ENCODE measurements at regions not wholly inside any gene's neighbourhood (a gene's known extent, or its start where the extent isn't known, plus 50 kb on each side); places are given as distances from the start of the nearest gene placed in this dataset.

DNA sequence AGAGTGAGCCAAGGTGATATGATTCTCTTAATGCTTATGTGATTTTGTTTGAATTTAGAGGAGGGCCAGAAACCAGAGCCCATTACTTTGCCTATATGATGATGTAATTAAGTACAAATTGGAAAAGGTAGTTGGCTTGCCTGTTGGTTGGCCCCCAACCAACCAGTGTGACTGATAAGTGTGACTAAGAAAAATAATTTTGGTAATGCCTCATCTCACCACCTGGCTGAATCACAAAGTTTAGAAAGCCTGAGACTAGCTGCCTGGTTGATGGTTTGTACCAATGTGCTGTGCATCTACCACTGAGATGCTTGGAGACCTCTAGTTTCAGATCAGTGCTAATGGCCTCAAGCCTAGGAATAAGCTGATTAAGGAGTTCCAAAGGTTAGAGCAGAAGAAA is 338.7 kb downstream of the CDH2 start:
- H3K4me1 ChIP-seq (ENCODE audit: insufficient read depth, low read length), result peaks cover 21% of the 10 kb centered on the region
- Mint-ChIP-seq H3K4me1 (ENCODE audit: low read depth, unreplicated experiment) (peaks cover 18% of the 10 kb centered on the region), H3K4me3 (ENCODE audit: unreplicated experiment) (no peak overlapping the region), H3K27ac (ENCODE audit: unreplicated experiment) (no peak overlapping the region), H3K36me3 (ENCODE audit: low read depth, unreplicated experiment) (no peaks in the 10 kb centered on the region), H3K27me3 (ENCODE audit: low read depth, unreplicated experiment) (no peaks in the 10 kb centered on the region), H3K9me3 (ENCODE audit: unreplicated experiment) (no peaks in the 10 kb centered on the region)
- no peak overlapping the region for H2AFZ ChIP-seq (ENCODE audit: low read depth, low read length)
- no peaks in the 10 kb centered on the region for H3K36me3 ChIP-seq (ENCODE audit: insufficient read depth, low read length)
- TF ChIP-seq EZH2 (IDR thresholded peaks at IDR 0.05; ENCODE audit: insufficient read depth, low read length), result no peak
- TF ChIP-seq, protein P1, sequence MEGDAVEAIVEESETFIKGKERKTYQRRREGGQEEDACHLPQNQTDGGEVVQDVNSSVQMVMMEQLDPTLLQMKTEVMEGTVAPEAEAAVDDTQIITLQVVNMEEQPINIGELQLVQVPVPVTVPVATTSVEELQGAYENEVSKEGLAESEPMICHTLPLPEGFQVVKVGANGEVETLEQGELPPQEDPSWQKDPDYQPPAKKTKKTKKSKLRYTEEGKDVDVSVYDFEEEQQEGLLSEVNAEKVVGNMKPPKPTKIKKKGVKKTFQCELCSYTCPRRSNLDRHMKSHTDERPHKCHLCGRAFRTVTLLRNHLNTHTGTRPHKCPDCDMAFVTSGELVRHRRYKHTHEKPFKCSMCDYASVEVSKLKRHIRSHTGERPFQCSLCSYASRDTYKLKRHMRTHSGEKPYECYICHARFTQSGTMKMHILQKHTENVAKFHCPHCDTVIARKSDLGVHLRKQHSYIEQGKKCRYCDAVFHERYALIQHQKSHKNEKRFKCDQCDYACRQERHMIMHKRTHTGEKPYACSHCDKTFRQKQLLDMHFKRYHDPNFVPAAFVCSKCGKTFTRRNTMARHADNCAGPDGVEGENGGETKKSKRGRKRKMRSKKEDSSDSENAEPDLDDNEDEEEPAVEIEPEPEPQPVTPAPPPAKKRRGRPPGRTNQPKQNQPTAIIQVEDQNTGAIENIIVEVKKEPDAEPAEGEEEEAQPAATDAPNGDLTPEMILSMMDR (IDR thresholded peaks at IDR 0.05; ENCODE audit: insufficient read depth, low read depth, low read length), result no peak
- FAIRE-seq (peak; percentile 45), DNase-seq (ENCODE audit: low read depth) (peak; percentile 35)
- H4K20me1 ChIP-seq (ENCODE audit: insufficient read depth, low read length), result no peaks in the 10 kb centered on the region
- no peak overlapping the region for H3K4me3 ChIP-seq (ENCODE audit: insufficient read depth, low read depth, low read length)
- peak overlapping the region; percentile 63 for H3K4me2 ChIP-seq (ENCODE audit: low read length)
- H3K79me2 ChIP-seq (ENCODE audit: insufficient read depth, low read length), result no peaks in the 10 kb centered on the region
- H3K9me3 ChIP-seq (ENCODE audit: insufficient read depth, low read depth, low read length), result no peaks in the 10 kb centered on the region
- peak overlapping the region; percentile 77 for H3K27ac ChIP-seq (ENCODE audit: low read depth, low read length)
- no peaks in the 10 kb centered on the region for H3K27me3 ChIP-seq (ENCODE audit: insufficient read depth, low read length)
- peak overlapping the region; percentile 23 for H3K9ac ChIP-seq (ENCODE audit: low read length)

DNA sequence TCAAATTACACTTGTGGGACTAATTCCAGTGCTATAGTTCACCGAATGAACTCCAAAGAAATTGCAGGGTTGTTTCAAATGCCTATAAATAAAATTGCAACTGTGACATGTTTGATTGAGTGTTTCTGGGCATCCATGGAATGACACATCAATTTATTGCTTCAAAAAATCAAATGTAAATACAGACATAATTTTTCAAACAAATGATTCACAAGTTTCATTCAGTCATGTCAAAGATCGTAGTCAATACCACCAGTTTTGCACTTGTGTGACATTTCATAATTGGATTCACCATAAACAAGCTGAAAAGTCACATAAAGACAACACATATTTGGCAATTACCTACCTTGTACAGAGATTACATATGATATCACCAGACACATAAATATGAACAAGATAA is 350.8 kb downstream of the CDH2 start:
- H4K20me1 ChIP-seq (ENCODE audit: insufficient read depth, low read length), result no peaks in the 10 kb centered on the region
- no peaks in the 10 kb centered on the region for H3K9me3 ChIP-seq (ENCODE audit: insufficient read depth, low read depth, low read length)
- no peak for FAIRE-seq
- H3K36me3 ChIP-seq (ENCODE audit: insufficient read depth, low read length), result no peaks in the 10 kb centered on the region
- H3K27me3 ChIP-seq (ENCODE audit: insufficient read depth, low read length), result no peaks in the 10 kb centered on the region
- no peak for DNase-seq (ENCODE audit: low read depth)
- TF ChIP-seq EZH2 (IDR thresholded peaks at IDR 0.05; ENCODE audit: insufficient read depth, low read length), result no peak
- TF ChIP-seq, protein P1 (IDR thresholded peaks at IDR 0.05; ENCODE audit: insufficient read depth, low read depth, low read length), result no peak
- no peaks in the 10 kb centered on the region for H3K27me3 Mint-ChIP-seq (ENCODE audit: low read depth, unreplicated experiment)
- H3K36me3 Mint-ChIP-seq (ENCODE audit: low read depth, unreplicated experiment), result no peaks in the 10 kb centered on the region
- no peak overlapping the region for H3K4me3 ChIP-seq (ENCODE audit: insufficient read depth, low read depth, low read length)
- no peak overlapping the region for H3K4me3 Mint-ChIP-seq (ENCODE audit: unreplicated experiment)
- no peaks in the 10 kb centered on the region for H3K4me1 ChIP-seq (ENCODE audit: insufficient read depth, low read length)
- H3K27ac Mint-ChIP-seq (ENCODE audit: unreplicated experiment), result no peak overlapping the region
- H3K79me2 ChIP-seq (ENCODE audit: insufficient read depth, low read length), result no peaks in the 10 kb centered on the region
- H2AFZ ChIP-seq (ENCODE audit: low read depth, low read length), result no peak overlapping the region
- H3K9ac ChIP-seq (ENCODE audit: low read length), result no peak overlapping the region
- H3K27ac ChIP-seq (ENCODE audit: low read depth, low read length), result no peak overlapping the region
- H3K4me1 Mint-ChIP-seq (ENCODE audit: low read depth, unreplicated experiment), result no peaks in the 10 kb centered on the region
- H3K4me2 ChIP-seq (ENCODE audit: low read length), result no peak overlapping the region
- H3K9me3 Mint-ChIP-seq (ENCODE audit: unreplicated experiment), result peaks cover 2% of the 10 kb centered on the region

DNA sequence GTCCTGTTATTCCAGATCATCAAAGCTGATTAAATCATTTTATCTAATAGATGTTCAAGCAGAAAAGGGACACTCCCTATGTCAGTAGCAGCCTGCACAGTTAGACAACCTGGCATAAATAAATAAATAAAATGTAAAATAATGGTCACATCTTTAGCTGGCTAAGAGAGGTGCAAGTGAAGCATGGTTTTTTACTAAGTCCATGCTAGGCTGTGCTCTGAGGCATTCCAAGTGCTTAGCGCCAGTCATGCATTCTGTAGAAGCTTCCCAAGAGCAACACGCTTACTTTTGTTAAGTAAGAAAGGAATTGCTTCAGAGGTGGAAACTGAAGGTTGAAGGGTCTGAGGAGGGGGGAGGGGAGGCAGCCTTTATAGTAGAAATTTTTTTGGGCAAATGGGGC is 351.2 kb downstream of the CDH2 start:
- H3K27ac ChIP-seq (ENCODE audit: low read depth, low read length), result no peak overlapping the region
- no peaks in the 10 kb centered on the region for H3K9me3 ChIP-seq (ENCODE audit: insufficient read depth, low read depth, low read length)
- no peak overlapping the region for H3K27ac Mint-ChIP-seq (ENCODE audit: unreplicated experiment)
- no peaks in the 10 kb centered on the region for H3K79me2 ChIP-seq (ENCODE audit: insufficient read depth, low read length)
- H3K27me3 ChIP-seq (ENCODE audit: insufficient read depth, low read length), result no peaks in the 10 kb centered on the region
- H3K4me2 ChIP-seq (ENCODE audit: low read length), result no peak overlapping the region
- no peaks in the 10 kb centered on the region for H3K4me1 ChIP-seq (ENCODE audit: insufficient read depth, low read length)
- H4K20me1 ChIP-seq (ENCODE audit: insufficient read depth, low read length), result no peaks in the 10 kb centered on the region
- FAIRE-seq (no peak), DNase-seq (ENCODE audit: low read depth) (no peak)
- TF ChIP-seq, protein P1 (IDR thresholded peaks at IDR 0.05; ENCODE audit: insufficient read depth, low read depth, low read length), result no peak
- no peak for TF ChIP-seq EZH2 (IDR thresholded peaks at IDR 0.05; ENCODE audit: insufficient read depth, low read length)
- no peaks in the 10 kb centered on the region for H3K36me3 ChIP-seq (ENCODE audit: insufficient read depth, low read length)
- H3K4me3 Mint-ChIP-seq (ENCODE audit: unreplicated experiment), result no peak overlapping the region
- H3K36me3 Mint-ChIP-seq (ENCODE audit: low read depth, unreplicated experiment), result no peaks in the 10 kb centered on the region
- no peaks in the 10 kb centered on the region for H3K4me1 Mint-ChIP-seq (ENCODE audit: low read depth, unreplicated experiment)
- no peak overlapping the region for H3K4me3 ChIP-seq (ENCODE audit: insufficient read depth, low read depth, low read length)
- H3K9me3 Mint-ChIP-seq (ENCODE audit: unreplicated experiment), result peaks cover 2% of the 10 kb centered on the region
- no peak overlapping the region for H2AFZ ChIP-seq (ENCODE audit: low read depth, low read length)
- H3K27me3 Mint-ChIP-seq (ENCODE audit: low read depth, unreplicated experiment), result no peaks in the 10 kb centered on the region
- H3K9ac ChIP-seq (ENCODE audit: low read length), result no peak overlapping the region

Measured in astrocyte (in vitro differentiated cells and primary cell).